ENCODE measurements at regions not wholly inside any gene's neighbourhood (a gene's known extent, or its start where the extent isn't known, plus 50 kb on each side); places are given as distances from the start of the nearest gene placed in this dataset.

DNA sequence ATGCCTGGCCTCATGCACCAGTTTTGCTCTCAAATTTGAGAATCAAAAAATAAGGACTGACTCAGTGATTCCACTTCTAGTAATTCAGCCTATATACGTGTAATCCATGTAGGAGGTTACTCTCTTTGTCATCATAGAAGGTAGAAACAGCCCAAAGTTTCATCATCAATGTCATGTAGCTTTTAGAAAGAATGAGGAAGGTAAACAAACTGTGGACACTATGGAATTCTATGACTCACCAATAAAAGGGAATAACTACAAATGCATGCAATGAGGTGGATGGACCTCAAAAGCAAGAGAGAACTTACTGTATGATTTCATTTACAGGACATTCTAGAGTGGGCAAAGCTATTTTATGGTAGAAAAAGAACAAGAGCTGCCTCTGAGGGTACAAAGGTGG is 93.2 kb upstream of the LRIG1 start:
- TF ChIP-seq, protein P1, sequence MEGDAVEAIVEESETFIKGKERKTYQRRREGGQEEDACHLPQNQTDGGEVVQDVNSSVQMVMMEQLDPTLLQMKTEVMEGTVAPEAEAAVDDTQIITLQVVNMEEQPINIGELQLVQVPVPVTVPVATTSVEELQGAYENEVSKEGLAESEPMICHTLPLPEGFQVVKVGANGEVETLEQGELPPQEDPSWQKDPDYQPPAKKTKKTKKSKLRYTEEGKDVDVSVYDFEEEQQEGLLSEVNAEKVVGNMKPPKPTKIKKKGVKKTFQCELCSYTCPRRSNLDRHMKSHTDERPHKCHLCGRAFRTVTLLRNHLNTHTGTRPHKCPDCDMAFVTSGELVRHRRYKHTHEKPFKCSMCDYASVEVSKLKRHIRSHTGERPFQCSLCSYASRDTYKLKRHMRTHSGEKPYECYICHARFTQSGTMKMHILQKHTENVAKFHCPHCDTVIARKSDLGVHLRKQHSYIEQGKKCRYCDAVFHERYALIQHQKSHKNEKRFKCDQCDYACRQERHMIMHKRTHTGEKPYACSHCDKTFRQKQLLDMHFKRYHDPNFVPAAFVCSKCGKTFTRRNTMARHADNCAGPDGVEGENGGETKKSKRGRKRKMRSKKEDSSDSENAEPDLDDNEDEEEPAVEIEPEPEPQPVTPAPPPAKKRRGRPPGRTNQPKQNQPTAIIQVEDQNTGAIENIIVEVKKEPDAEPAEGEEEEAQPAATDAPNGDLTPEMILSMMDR (IDR thresholded peaks at IDR 0.05) = no peak
- TF ChIP-seq POLR2A (IDR thresholded peaks at IDR 0.05) = no peak
- TF ChIP-seq EP300 (IDR thresholded peaks at IDR 0.05) = no peak
